ENCODE measurements at regions not wholly inside any gene's neighbourhood (a gene's known extent, or its start where the extent isn't known, plus 50 kb on each side); places are given as distances from the start of the nearest gene placed in this dataset.

- Histone ChIP-seq H3K4me1 (ENCODE audit: insufficient read depth, low read length) (peaks cover 27% of the 10 kb centered on the region), H2AFZ (ENCODE audit: low read length) (no peak overlapping the region), H3K9me2 (replicated peaks; ENCODE audit: low read length) (no peaks in the 10 kb centered on the region), H4K20me1 (ENCODE audit: low read length) (no peaks in the 10 kb centered on the region), H3K79me2 (ENCODE audit: low read length) (no peaks in the 10 kb centered on the region), H3K27me3 (ENCODE audit: low read length) (no peaks in the 10 kb centered on the region), H3K9ac (ENCODE audit: low read length) (no peak overlapping the region), H3K4me2 (ENCODE audit: low read length) (peak overlapping the region; percentile 75; the same call in 1 of the 2 replicates), H3F3A (ENCODE audit: low read length, unreplicated experiment) (no peaks in the 10 kb centered on the region), H3K27ac (ENCODE audit: low read length) (no peak overlapping the region), H3K36me3 (ENCODE audit: low read depth, low read length) (no peaks in the 10 kb centered on the region), H3K9me3 (ENCODE audit: low read length) (no peaks in the 10 kb centered on the region), H3K4me3 (ENCODE audit: low read length) (no peak overlapping the region)
- ATAC-seq (no peak), DNase-seq (no peak)
- ChIA-PET POLR2A (ENCODE audit: unreplicated experiment) (no interaction called here), CTCF (interaction anchor here (1.2 kb wide), 1 partner anchor 224 kb away, joined by 3 read pairs; no protein-coding TSS in a partner anchor)
- TF ChIP-seq EZH2 (IDR thresholded peaks at IDR 0.05; ENCODE audit: low read length, unreplicated experiment) = no peak
- TF ChIP-seq CTCF (conservative IDR thresholded peaks at IDR 0.05; ENCODE audit: low read depth, low read length) = no peak
- TF ChIP-seq EZH2phosphoT487 (IDR thresholded peaks at IDR 0.05; ENCODE audit: borderline replicate concordance, low read length) = no peak
- intact Hi-C loops (cut with micrococcal nuclease) = loop anchor here (2.0 to 10.0 kb wide), 3 partner anchors 48 to 140 kb away; no protein-coding TSS in a partner anchor
- BruUV-seq (replicated peaks) = no TSS peak
Observed at GRCh38 chrX:39954851-39955250, 142.9 kb downstream of the BCOR start.

DNA sequence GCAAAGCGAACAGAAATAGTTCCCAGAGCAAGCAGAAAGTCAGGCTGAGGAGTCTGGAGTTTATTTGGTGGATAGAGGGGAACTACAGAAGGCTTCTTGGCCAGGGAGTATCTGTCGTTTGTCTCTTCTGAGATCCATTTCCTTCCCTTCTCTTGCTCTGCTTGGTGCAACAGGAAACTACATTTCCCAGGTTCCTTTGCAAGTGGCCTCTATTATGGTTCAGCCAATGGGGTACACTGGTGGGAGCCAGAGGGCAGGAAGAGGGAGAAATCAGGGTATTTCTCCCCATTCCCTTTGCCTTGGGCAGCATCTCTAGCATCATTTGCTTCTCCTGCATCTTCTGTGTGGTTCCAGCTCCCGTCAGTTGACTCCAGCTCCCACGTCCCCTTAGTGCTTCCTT, 142.1 kb downstream of the BCOR start:
- TF ChIP-seq CTCF (conservative IDR thresholded peaks at IDR 0.05; ENCODE audit: low read depth, low read length) (no peak), EZH2 (IDR thresholded peaks at IDR 0.05; ENCODE audit: low read length, unreplicated experiment) (no peak), EZH2phosphoT487 (IDR thresholded peaks at IDR 0.05; ENCODE audit: borderline replicate concordance, low read length) (no peak)
- Histone ChIP-seq H3K9me2 (replicated peaks; ENCODE audit: low read length) (no peaks in the 10 kb centered on the region), H3K27ac (ENCODE audit: low read length) (no peak overlapping the region), H3K4me3 (ENCODE audit: low read length) (no peak overlapping the region), H3K4me2 (ENCODE audit: low read length) (no peak overlapping the region), H2AFZ (ENCODE audit: low read length) (no peak overlapping the region), H3K27me3 (ENCODE audit: low read length) (no peaks in the 10 kb centered on the region), H3F3A (ENCODE audit: low read length, unreplicated experiment) (no peaks in the 10 kb centered on the region), H3K9me3 (ENCODE audit: low read length) (no peaks in the 10 kb centered on the region), H4K20me1 (ENCODE audit: low read length) (no peaks in the 10 kb centered on the region), H3K36me3 (ENCODE audit: low read depth, low read length) (no peaks in the 10 kb centered on the region), H3K9ac (ENCODE audit: low read length) (no peak overlapping the region), H3K79me2 (ENCODE audit: low read length) (no peaks in the 10 kb centered on the region), H3K4me1 (ENCODE audit: insufficient read depth, low read length) (peaks cover 27% of the 10 kb centered on the region)
- POLR2A ChIA-PET (ENCODE audit: unreplicated experiment) = no interaction called here
- DNase-seq (no peak), ATAC-seq (no peak)
- no TSS peak for BruUV-seq (replicated peaks)
- CTCF ChIA-PET = no interaction called here
- intact Hi-C loops (cut with micrococcal nuclease) = loop anchor here (2.0 to 10.0 kb wide), 2 partner anchors 57 to 141 kb away; no protein-coding TSS in a partner anchor

GRCh38 chrX:39956803-39957394, 140.9 kb downstream of the BCOR start:
- POLR2A ChIA-PET (ENCODE audit: unreplicated experiment) = no interaction called here
- no peak for DNase-seq
- Histone ChIP-seq H3K9me2 (replicated peaks; ENCODE audit: low read length) (no peaks in the 10 kb centered on the region), H3K4me3 (ENCODE audit: low read length) (no peak overlapping the region), H3K9ac (ENCODE audit: low read length) (no peak overlapping the region), H2AFZ (ENCODE audit: low read length) (no peak overlapping the region), H3K4me2 (ENCODE audit: low read length) (no peak overlapping the region), H3K27ac (ENCODE audit: low read length) (no peak overlapping the region), H3F3A (ENCODE audit: low read length, unreplicated experiment) (no peaks in the 10 kb centered on the region), H3K79me2 (ENCODE audit: low read length) (no peaks in the 10 kb centered on the region), H3K4me1 (ENCODE audit: insufficient read depth, low read length) (peaks cover 27% of the 10 kb centered on the region), H3K27me3 (ENCODE audit: low read length) (no peaks in the 10 kb centered on the region), H3K36me3 (ENCODE audit: low read depth, low read length) (no peaks in the 10 kb centered on the region), H4K20me1 (ENCODE audit: low read length) (no peaks in the 10 kb centered on the region), H3K9me3 (ENCODE audit: low read length) (no peaks in the 10 kb centered on the region)
- ATAC-seq = no peak
- intact Hi-C loops (cut with micrococcal nuclease) = loop anchor here (10.0 kb wide), 1 partner anchor 142 kb away; no protein-coding TSS in a partner anchor
- CTCF ChIA-PET = no interaction called here
- TF ChIP-seq CTCF (conservative IDR thresholded peaks at IDR 0.05; ENCODE audit: low read depth, low read length) = no peak
- no peak for TF ChIP-seq EZH2 (IDR thresholded peaks at IDR 0.05; ENCODE audit: low read length, unreplicated experiment)
- TF ChIP-seq EZH2phosphoT487 (IDR thresholded peaks at IDR 0.05; ENCODE audit: borderline replicate concordance, low read length) = no peak
- BruUV-seq (replicated peaks) = no TSS peak
